Muscle of arm (tissue), 1 donor: ENCODE measurements at regions not wholly inside any gene's neighbourhood (a gene's known extent, or its start where the extent isn't known, plus 50 kb on each side); places are given as distances from the start of the nearest gene placed in this dataset.
"Not testable (repeated sequence)": the region's sequence is repeated elsewhere in the genome, so short reads cannot be mapped to it uniquely, and the experiment has no call there.

ENCODE experiments used
- DNase-seq: peaks from one replicate; pipeline ENCODE4 v3.0.0-alpha.2; 2013

- no peak for DNase-seq
Observed at GRCh38 chr15:23750179-23750578, 63.1 kb upstream of the NDN start.

GRCh38 chr15:23750776-23751175 is 63.7 kb upstream of the NDN start:
- DNase-seq: no peak

GRCh38 chr15:23753248-23753647 is 66.1 kb upstream of the NDN start:
- DNase-seq: no peak

GRCh38 chr15:23758891-23759290 is 71.8 kb upstream of the NDN start:
- DNase-seq: no peak

GRCh38 chr15:23760024-23760423 is 72.9 kb upstream of the NDN start:
- no peak for DNase-seq

GRCh38 chr15:23761386-23761785 is 74.3 kb upstream of the NDN start:
- no peak for DNase-seq

- DNase-seq: no peak
Observed at GRCh38 chr15:23762026-23762425, 74.9 kb upstream of the NDN start.

GRCh38 chr15:23763021-23763420 is 75.9 kb upstream of the NDN start:
- DNase-seq: no peak

GRCh38 chr15:23764306-23764705 is 77.2 kb upstream of the NDN start:
- no peak for DNase-seq

GRCh38 chr15:23764716-23765115 is 77.6 kb upstream of the NDN start:
- no peak for DNase-seq

- DNase-seq: not testable (repeated sequence)
Observed at GRCh38 chr15:23766779-23767178, 79.7 kb upstream of the NDN start.

GRCh38 chr15:23773093-23773492 is 86.0 kb upstream of the NDN start:
- DNase-seq: no peak

GRCh38 chr15:23787346-23788105 is 100.4 kb upstream of the NDN start:
- DNase-seq: peak; percentile 52

- DNase-seq: no peak
Observed at GRCh38 chr15:23793191-23793680, 106.1 kb upstream of the NDN start.

- DNase-seq: peak; percentile 48
Observed at GRCh38 chr15:23797747-23798446, 110.8 kb upstream of the NDN start.

- DNase-seq: no peak
Observed at GRCh38 chr15:23801881-23802280, 114.8 kb upstream of the NDN start.

GRCh38 chr15:23802896-23803435 is 115.9 kb upstream of the NDN start:
- DNase-seq: not testable (repeated sequence)

GRCh38 chr15:23806980-23807379 is 119.9 kb upstream of the NDN start:
- no peak for DNase-seq

- no peak for DNase-seq
Observed at GRCh38 chr15:23823508-23823907, 136.4 kb upstream of the NDN start.

- no peak for DNase-seq
Observed at GRCh38 chr15:23828786-23829185, 141.7 kb upstream of the NDN start.

- DNase-seq: no peak
Observed at GRCh38 chr15:23835953-23836352, 148.8 kb upstream of the NDN start.

- DNase-seq: no peak
Observed at GRCh38 chr15:23839893-23840474, 152.9 kb upstream of the NDN start.

- DNase-seq: no peak
Observed at GRCh38 chr15:23846218-23846617, 159.1 kb upstream of the NDN start.
